NCI-H226 (cell line): ENCODE measurements at regions not wholly inside any gene's neighbourhood (a gene's known extent, or its start where the extent isn't known, plus 50 kb on each side); places are given as distances from the start of the nearest gene placed in this dataset.
"Not testable (repeated sequence)": the region's sequence is repeated elsewhere in the genome, so short reads cannot be mapped to it uniquely, and the experiment has no call there.

Source experiments
- DNase-seq: peaks from one replicate; pipeline ENCODE4 v3.0.0-alpha.2; 2015

GRCh38 chr3:90025019-90025418 is 917.6 kb downstream of the EPHA3 start:
- DNase-seq, result no peak

- no peak for DNase-seq
Observed at GRCh38 chr3:90026406-90026805, 919.0 kb downstream of the EPHA3 start.

GRCh38 chr3:90031121-90031520 is 923.7 kb downstream of the EPHA3 start:
- no peak for DNase-seq

GRCh38 chr3:90032980-90033641 is 925.7 kb downstream of the EPHA3 start:
- DNase-seq, result no peak

GRCh38 chr3:90034038-90034437 is 926.6 kb downstream of the EPHA3 start:
- no peak for DNase-seq

GRCh38 chr3:90035643-90036042 is 928.2 kb downstream of the EPHA3 start:
- DNase-seq, result no peak

GRCh38 chr3:90036939-90037469 is 929.6 kb downstream of the EPHA3 start:
- DNase-seq, result no peak

GRCh38 chr3:90039994-90040393 is 932.6 kb downstream of the EPHA3 start:
- no peak for DNase-seq

- DNase-seq, result no peak
Observed at GRCh38 chr3:90040554-90040953, 933.1 kb downstream of the EPHA3 start.

GRCh38 chr3:90041995-90042394 is 934.6 kb downstream of the EPHA3 start:
- no peak for DNase-seq

GRCh38 chr3:90043287-90043686 is 935.9 kb downstream of the EPHA3 start:
- no peak for DNase-seq

- no peak for DNase-seq
Observed at GRCh38 chr3:90044084-90044816, 936.8 kb downstream of the EPHA3 start.

- DNase-seq, result no peak
Observed at GRCh38 chr3:90052425-90052950, 945.1 kb downstream of the EPHA3 start.

- DNase-seq, result no peak
Observed at GRCh38 chr3:90054311-90054710, 946.9 kb downstream of the EPHA3 start.

GRCh38 chr3:90055666-90056065 is 948.2 kb downstream of the EPHA3 start:
- no peak for DNase-seq

- no peak for DNase-seq
Observed at GRCh38 chr3:90056281-90057032, 949.0 kb downstream of the EPHA3 start.

GRCh38 chr3:90062016-90062415 is 954.6 kb downstream of the EPHA3 start:
- DNase-seq, result no peak

- DNase-seq, result no peak
Observed at GRCh38 chr3:90062631-90063200, 955.3 kb downstream of the EPHA3 start.

- DNase-seq, result no peak
Observed at GRCh38 chr3:90068783-90069182, 961.4 kb downstream of the EPHA3 start.

GRCh38 chr3:90069748-90070147 is 962.3 kb downstream of the EPHA3 start:
- no peak for DNase-seq

GRCh38 chr3:90076136-90076535 is 968.7 kb downstream of the EPHA3 start:
- no peak for DNase-seq

- no peak for DNase-seq
Observed at GRCh38 chr3:90080988-90081387, 973.6 kb downstream of the EPHA3 start.

GRCh38 chr3:90086297-90086696 is 978.9 kb downstream of the EPHA3 start:
- DNase-seq, result not testable (repeated sequence)
